Fibroblast of pulmonary artery (primary cell): ENCODE measurements at regions not wholly inside any gene's neighbourhood (a gene's known extent, or its start where the extent isn't known, plus 50 kb on each side); places are given as distances from the start of the nearest gene placed in this dataset.

Experiments used
- DNase-seq: peaks from one replicate; pipeline ENCODE4 v3.0.0-alpha.2; 2010; ENCODE audit warnings: low read depth
- H3K4me3 ChIP-seq: replicated peaks from 2 replicates; pipeline ENCODE4 v1.5.1; 2011; ENCODE audit warnings: low read depth, mild to moderate bottlenecking, control low read depth, low read length, moderate library complexity
- TF ChIP-seq, protein P1 (sequence below): IDR thresholded peaks from 2 replicates; pipeline ENCODE4 v1.5.1; 2011; ENCODE audit warnings: mild to moderate bottlenecking, control low read depth, low read length, inconsistent platforms; ENCODE audit errors: missing control alignments

DNA sequence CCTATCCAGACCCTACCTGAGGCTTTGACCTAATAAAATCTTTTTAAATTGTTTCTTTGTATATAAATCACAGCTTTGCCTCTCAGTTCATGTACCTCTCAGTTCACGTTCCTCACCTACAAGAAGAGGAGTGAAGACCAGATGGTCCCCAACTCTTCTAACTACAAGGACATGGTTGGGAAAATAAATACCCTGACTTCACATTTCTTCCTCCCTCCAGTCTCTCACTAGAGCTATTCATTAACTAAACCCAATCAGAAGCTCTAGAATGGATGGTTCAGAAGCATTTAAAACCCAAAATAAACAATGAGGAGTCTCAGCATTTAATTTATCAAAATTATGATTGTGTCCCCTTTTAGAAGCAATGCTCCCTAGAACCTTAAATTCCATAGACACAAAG is 97.3 kb upstream of the AGTR1 start:
- H3K4me3 ChIP-seq = no peak overlapping the region
- TF ChIP-seq, protein P1, sequence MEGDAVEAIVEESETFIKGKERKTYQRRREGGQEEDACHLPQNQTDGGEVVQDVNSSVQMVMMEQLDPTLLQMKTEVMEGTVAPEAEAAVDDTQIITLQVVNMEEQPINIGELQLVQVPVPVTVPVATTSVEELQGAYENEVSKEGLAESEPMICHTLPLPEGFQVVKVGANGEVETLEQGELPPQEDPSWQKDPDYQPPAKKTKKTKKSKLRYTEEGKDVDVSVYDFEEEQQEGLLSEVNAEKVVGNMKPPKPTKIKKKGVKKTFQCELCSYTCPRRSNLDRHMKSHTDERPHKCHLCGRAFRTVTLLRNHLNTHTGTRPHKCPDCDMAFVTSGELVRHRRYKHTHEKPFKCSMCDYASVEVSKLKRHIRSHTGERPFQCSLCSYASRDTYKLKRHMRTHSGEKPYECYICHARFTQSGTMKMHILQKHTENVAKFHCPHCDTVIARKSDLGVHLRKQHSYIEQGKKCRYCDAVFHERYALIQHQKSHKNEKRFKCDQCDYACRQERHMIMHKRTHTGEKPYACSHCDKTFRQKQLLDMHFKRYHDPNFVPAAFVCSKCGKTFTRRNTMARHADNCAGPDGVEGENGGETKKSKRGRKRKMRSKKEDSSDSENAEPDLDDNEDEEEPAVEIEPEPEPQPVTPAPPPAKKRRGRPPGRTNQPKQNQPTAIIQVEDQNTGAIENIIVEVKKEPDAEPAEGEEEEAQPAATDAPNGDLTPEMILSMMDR = no peak
- DNase-seq = no peak

DNA sequence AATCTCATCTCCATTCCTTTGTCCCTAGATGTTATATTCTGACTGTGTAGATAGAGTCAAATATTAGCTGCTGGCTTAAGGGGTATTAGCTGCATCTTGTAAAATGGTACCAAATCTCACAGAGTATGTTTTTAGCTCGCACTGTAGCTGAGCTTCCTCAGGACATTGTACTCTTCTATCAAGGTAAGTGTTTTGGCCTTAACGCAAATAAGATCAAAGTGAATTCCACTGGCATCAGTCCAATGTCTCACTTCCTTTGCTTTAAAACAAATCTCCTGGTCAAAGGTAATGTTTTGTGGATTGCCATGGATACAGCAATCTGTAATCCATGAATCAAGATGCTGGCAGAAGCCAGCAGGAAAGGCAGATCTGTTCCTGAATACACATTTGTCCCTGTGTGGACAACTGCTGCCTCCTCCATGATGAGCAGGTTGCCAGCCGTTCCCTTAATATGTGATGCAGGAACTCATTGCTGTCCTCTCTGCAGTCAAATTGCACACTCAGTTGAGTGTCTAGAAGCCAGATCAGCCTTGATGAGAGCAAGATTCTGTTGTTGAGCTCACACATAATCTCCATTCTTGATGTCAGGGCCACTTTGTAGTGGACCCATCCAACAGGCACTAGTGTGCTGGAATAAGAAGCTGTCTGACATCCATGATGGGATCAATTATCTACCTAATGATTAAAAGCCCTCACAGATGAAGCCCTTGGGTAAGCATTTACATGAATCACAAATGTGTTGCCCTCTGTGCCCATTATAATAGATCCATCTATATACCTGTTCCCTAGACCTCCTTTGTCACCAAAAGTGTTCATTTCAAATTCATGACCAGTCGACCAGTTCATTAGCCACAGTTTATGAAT is 96.6 kb upstream of the AGTR1 start:
- no peak for DNase-seq
- TF ChIP-seq, protein P1 = no peak

DNA sequence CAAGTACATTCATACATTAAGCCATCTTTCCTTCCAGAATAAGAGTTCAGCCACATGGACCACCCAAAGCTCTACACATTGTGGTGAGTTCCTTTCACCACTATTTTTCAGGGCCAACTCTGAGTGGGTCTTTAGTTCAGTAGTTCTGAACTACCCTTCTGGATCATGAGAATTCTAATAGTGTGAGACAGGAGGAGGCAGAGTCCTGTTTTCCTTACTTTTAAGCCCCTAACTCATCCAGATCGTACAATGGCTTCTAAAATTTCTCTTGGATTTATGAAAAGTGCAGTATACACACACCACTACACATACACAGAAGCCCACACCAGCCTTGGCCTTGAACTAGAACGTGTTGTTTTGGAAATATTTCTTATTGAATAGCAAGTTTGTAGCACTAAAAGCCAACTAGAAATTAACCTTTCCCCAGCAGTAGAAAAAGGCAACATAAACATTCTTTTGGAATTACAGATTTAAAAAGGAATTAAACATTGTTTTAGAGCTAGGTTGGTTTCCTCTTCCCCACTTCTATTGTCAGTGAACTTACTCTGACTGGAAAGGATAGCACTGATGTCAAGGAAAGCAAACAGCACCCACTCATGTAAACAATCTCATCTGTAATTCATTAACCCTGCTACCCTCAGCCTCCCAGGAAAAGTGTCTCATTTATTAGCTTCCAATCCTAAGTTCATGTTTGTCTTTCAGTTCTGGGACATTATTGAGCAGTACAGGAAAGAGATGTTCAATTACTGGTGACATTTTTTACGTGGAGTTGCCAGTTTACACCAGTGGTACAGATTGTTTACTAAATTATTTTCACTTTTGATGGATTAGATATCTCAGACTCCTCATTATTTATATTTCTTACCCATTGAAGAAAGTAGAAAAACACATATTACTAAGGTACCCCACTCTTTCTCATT is 95.7 kb upstream of the AGTR1 start:
- TF ChIP-seq, protein P1 = no peak
- DNase-seq = no peak
- H3K4me3 ChIP-seq = no peak overlapping the region

More for the DNA sequence above, 96.6 kb upstream of the AGTR1 start:
- H3K4me3 ChIP-seq = no peak overlapping the region

DNA sequence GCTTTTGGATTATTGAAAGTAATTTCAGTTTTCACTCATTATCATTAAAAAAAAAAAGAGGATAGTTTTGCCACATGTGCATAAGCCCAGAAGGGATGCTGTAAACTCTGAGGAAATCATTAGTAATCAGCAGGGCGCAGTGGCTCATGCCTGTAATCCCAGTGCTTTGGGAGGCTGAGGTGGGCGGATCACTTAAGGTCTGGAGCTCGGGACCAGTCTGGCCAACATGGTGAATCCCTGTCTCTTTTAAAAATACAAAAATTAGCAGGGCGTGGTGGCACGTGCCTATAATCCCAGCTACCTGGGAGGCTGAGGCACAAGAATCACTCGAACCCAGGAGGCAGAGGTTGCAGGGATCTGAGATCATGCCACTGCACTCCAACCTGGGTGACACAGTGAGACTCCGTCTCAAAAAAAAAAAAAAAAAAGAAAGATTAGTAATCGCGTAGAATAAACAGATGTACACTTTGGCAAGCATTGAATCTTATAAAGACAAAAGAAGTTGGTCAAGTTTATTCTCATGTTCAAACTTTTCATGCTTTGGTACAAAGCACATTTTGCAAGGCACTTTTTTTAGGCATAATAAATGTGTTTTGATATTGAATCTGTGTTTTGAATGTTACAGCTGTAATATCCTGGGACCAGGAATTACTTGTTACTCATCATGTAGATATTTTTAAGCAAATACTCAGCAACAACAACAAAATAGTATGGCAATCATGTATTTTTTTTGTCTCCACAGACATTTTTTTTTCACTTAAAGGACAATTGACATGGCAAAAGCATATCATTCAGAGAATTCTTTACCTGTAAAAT is 93.2 kb upstream of the AGTR1 start:
- TF ChIP-seq, protein P1 = no peak
- H3K4me3 ChIP-seq = no peak overlapping the region
- peak; percentile 39 for DNase-seq

DNA sequence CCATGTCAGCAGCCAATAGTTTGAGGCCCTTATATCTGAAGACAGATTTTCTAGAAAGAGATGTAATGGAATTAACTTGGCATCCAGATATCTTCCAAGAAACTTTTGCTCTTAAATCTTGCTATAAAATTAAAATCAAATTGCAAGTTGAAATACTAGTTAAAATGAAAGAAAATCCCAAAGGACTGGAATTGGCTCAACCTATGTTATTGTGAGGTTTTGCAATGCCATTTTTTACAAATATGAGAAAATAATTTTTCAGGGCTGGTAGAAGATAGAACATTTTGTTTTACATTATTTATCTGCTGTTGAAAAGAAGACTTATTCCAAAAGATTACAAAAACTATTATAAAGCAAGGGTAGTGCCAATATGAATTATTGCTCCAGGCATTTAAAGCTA is 92.2 kb upstream of the AGTR1 start:
- no peak for DNase-seq
- H3K4me3 ChIP-seq = no peak overlapping the region
- TF ChIP-seq, protein P1 = no peak

DNA sequence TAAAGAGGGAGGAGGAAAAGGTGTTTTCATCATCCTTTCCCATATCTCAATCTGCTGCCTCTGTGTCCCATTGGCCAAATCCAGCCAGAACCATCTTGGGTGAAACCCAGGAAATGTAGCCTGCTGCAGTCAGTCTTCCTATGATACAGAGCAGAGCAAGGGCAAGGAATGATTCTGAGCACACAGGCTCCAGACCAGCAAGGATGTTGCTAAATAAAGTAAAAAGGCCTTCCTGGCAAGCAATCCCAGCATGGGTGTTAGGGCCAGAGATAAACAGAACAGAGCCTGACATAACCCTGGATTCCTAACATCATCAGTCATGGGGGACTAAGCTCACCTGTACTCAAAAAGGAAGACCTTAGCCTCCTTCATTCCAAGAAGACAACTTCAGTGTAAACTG is 90.7 kb upstream of the AGTR1 start:
- DNase-seq = peak; percentile 16
- TF ChIP-seq, protein P1 = no peak
- no peak overlapping the region for H3K4me3 ChIP-seq
